ENCODE measurements at regions not wholly inside any gene's neighbourhood (a gene's known extent, or its start where the extent isn't known, plus 50 kb on each side); places are given as distances from the start of the nearest gene placed in this dataset.

DNA sequence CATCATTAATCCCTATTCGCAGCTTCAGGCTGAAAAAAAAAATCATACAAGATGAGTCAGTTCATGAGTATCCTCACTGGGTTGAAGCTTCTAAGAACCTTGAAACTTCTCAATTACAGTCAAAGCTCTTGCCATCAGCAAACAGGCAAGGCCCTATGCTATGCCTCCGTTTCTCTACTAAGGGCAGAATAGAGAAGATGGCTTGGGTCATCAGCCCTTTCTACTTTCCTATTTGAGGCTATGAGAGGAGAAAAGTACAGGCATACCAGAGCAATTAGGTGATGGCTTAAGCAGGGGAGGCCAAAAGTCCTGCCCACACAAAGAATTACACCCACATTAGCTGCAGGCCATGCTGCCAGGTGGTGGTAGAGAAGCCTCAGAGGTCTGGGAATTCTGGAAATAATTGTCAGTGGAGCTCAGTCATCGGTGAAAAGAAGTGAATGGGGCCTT is 89.0 kb downstream of the MRPL46 start:
- no peak overlapping the region for H3K4ac ChIP-seq (ENCODE audit: low read depth in 1 of 2, low read length in 2 of 2)
- H2BK5ac ChIP-seq (ENCODE audit: low read depth, low read length, poor library complexity, severe bottlenecking) = no peak overlapping the region
- no peak overlapping the region for H2BK120ac ChIP-seq (ENCODE audit: low read depth, low read length)
- H4K91ac ChIP-seq (ENCODE audit: low read length) = no peak overlapping the region
- H3K4me1 ChIP-seq (ENCODE audit: control insufficient read depth, insufficient read depth, low read depth, low read length) = peaks cover 4% of the 10 kb centered on the region
- H3K14ac ChIP-seq (ENCODE audit: low read length in 2 of 2) = no peak overlapping the region
- WGBS = 67% methylated on average over 2 of the region's 3 CpGs
- H3K18ac ChIP-seq (ENCODE audit: low read depth in 1 of 2, low read length in 2 of 2) = no peak overlapping the region
- no peak for DNase-seq
- H2AK5ac ChIP-seq (ENCODE audit: low read length, severe bottlenecking) = no peak overlapping the region
- H3K27me3 ChIP-seq (ENCODE audit: control insufficient read depth in 1 of 2, insufficient read depth in 1 of 2, low read length in 2 of 2) = no peaks in the 10 kb centered on the region
- H4K8ac ChIP-seq (ENCODE audit: low read length) = no peak overlapping the region
- H3K9ac ChIP-seq (ENCODE audit: low read length) = no peak overlapping the region
- no peak overlapping the region for H3K4me2 ChIP-seq (ENCODE audit: low read length, poor library complexity, severe bottlenecking)
- H3K4me3 ChIP-seq (ENCODE audit: insufficient read depth in 1 of 2, low read depth in 1 of 2, low read length in 2 of 2) = no peak overlapping the region
- H3K36me3 ChIP-seq (ENCODE audit: control insufficient read depth in 1 of 2, insufficient read depth in 2 of 2, low read depth in 1 of 2, low read length in 2 of 2) = no peaks in the 10 kb centered on the region
- H2BK15ac ChIP-seq (ENCODE audit: low read depth, poor library complexity, severe bottlenecking) = no peak overlapping the region
- no peak overlapping the region for H2BK12ac ChIP-seq (ENCODE audit: low read length in 2 of 2)
- H3K9me3 ChIP-seq (ENCODE audit: control insufficient read depth, low read length) = no peaks in the 10 kb centered on the region
- no peak overlapping the region for H2AFZ ChIP-seq (ENCODE audit: low read depth, low read length)
- no peak overlapping the region for H3K27ac ChIP-seq (ENCODE audit: low read length, poor library complexity, severe bottlenecking)
- no peaks in the 10 kb centered on the region for H3K79me1 ChIP-seq (replicated peaks; ENCODE audit: low read length, poor library complexity, severe bottlenecking)
- no peak overlapping the region for H3K23ac ChIP-seq (ENCODE audit: low read length in 2 of 2)

DNA sequence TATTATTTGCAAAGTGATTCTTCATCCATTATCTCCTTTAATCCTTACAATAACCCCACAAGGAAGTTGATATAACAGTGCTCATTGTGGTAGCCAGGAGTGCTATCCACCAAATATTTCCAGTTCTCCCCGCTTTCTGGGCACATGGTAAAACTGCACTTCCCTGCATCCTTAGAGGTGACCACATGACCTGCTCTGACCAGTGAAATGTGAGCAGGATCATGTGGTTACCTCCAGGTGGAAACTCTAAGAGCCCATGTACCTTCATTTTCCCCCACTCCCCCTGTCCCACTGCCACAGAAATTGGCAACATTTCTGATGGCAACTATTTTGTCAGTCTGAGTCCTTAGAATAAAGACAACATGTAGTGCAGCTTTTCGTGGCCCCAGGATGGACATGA is 89.7 kb downstream of the MRPL46 start:
- Histone ChIP-seq H3K4me1 (ENCODE audit: control insufficient read depth, insufficient read depth, low read depth, low read length) (peaks cover 4% of the 10 kb centered on the region), H2BK5ac (ENCODE audit: low read depth, low read length, poor library complexity, severe bottlenecking) (no peak overlapping the region), H3K23ac (ENCODE audit: low read length in 2 of 2) (no peak overlapping the region), H3K9ac (ENCODE audit: low read length) (no peak overlapping the region), H3K4me2 (ENCODE audit: low read length, poor library complexity, severe bottlenecking) (no peak overlapping the region), H2BK12ac (ENCODE audit: low read length in 2 of 2) (no peak overlapping the region), H2AK5ac (ENCODE audit: low read length, severe bottlenecking) (no peak overlapping the region), H3K79me1 (replicated peaks; ENCODE audit: low read length, poor library complexity, severe bottlenecking) (no peaks in the 10 kb centered on the region), H2BK120ac (ENCODE audit: low read depth, low read length) (no peak overlapping the region), H3K36me3 (ENCODE audit: control insufficient read depth in 1 of 2, insufficient read depth in 2 of 2, low read depth in 1 of 2, low read length in 2 of 2) (no peaks in the 10 kb centered on the region), H2BK15ac (ENCODE audit: low read depth, poor library complexity, severe bottlenecking) (no peak overlapping the region), H3K4ac (ENCODE audit: low read depth in 1 of 2, low read length in 2 of 2) (no peak overlapping the region), H3K27ac (ENCODE audit: low read length, poor library complexity, severe bottlenecking) (no peak overlapping the region), H3K4me3 (ENCODE audit: insufficient read depth in 1 of 2, low read depth in 1 of 2, low read length in 2 of 2) (no peak overlapping the region), H3K9me3 (ENCODE audit: control insufficient read depth, low read length) (no peaks in the 10 kb centered on the region), H3K27me3 (ENCODE audit: control insufficient read depth in 1 of 2, insufficient read depth in 1 of 2, low read length in 2 of 2) (no peaks in the 10 kb centered on the region), H3K14ac (ENCODE audit: low read length in 2 of 2) (no peak overlapping the region), H2AFZ (ENCODE audit: low read depth, low read length) (no peak overlapping the region), H4K91ac (ENCODE audit: low read length) (no peak overlapping the region), H3K18ac (ENCODE audit: low read depth in 1 of 2, low read length in 2 of 2) (no peak overlapping the region), H4K8ac (ENCODE audit: low read length) (no peak overlapping the region)
- WGBS = 60% methylated on average over 2 of the region's 2 CpGs
- DNase-seq = no peak

DNA sequence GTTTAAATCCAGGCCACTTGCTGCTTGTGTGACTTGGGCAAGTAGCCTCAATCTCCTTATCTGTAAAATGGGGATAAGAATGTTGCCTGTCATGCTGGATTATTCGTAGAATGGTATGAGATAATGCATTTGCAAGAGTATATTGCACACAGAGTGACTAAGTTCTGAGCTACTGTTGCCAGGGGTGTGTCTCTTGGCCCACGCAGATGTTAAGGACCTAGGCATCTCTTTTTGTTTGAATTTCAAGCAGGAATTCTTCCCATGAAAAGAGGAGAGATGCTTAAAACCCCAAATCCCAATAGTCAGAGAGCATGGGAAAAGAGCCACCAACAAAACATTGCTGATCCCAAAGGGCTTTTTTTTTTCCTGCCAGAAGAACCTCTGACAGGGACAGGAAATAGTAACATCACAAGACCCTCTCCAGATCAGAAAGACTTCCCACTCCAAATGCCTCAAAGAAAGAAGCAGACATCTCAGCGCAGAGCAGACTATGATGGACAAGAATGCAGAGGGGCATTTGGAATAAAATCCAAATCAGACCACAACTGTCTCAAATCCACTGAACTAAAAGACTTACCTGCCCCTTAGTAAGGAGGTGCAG is 90.5 kb downstream of the MRPL46 start:
- no peak overlapping the region for H3K18ac ChIP-seq (ENCODE audit: low read depth in 1 of 2, low read length in 2 of 2)
- H3K4me2 ChIP-seq (ENCODE audit: low read length, poor library complexity, severe bottlenecking) = no peak overlapping the region
- H2BK120ac ChIP-seq (ENCODE audit: low read depth, low read length) = no peak overlapping the region
- H3K27me3 ChIP-seq (ENCODE audit: control insufficient read depth in 1 of 2, insufficient read depth in 1 of 2, low read length in 2 of 2) = no peaks in the 10 kb centered on the region
- no peak overlapping the region for H3K4me3 ChIP-seq (ENCODE audit: insufficient read depth in 1 of 2, low read depth in 1 of 2, low read length in 2 of 2)
- no peak overlapping the region for H3K23ac ChIP-seq (ENCODE audit: low read length in 2 of 2)
- H3K9me3 ChIP-seq (ENCODE audit: control insufficient read depth, low read length) = no peaks in the 10 kb centered on the region
- H3K36me3 ChIP-seq (ENCODE audit: control insufficient read depth in 1 of 2, insufficient read depth in 2 of 2, low read depth in 1 of 2, low read length in 2 of 2) = no peaks in the 10 kb centered on the region
- H3K27ac ChIP-seq (ENCODE audit: low read length, poor library complexity, severe bottlenecking) = no peak overlapping the region
- H2AK5ac ChIP-seq (ENCODE audit: low read length, severe bottlenecking) = no peak overlapping the region
- H3K14ac ChIP-seq (ENCODE audit: low read length in 2 of 2) = no peak overlapping the region
- peaks cover 4% of the 10 kb centered on the region for H3K4me1 ChIP-seq (ENCODE audit: control insufficient read depth, insufficient read depth, low read depth, low read length)
- no peak overlapping the region for H4K8ac ChIP-seq (ENCODE audit: low read length)
- no peak overlapping the region for H4K91ac ChIP-seq (ENCODE audit: low read length)
- H3K4ac ChIP-seq (ENCODE audit: low read depth in 1 of 2, low read length in 2 of 2) = no peak overlapping the region
- no peaks in the 10 kb centered on the region for H3K79me1 ChIP-seq (replicated peaks; ENCODE audit: low read length, poor library complexity, severe bottlenecking)
- 59% methylated on average over 3 of the region's 3 CpGs for WGBS
- no peak overlapping the region for H3K9ac ChIP-seq (ENCODE audit: low read length)
- no peak overlapping the region for H2AFZ ChIP-seq (ENCODE audit: low read depth, low read length)
- DNase-seq = no peak
- H2BK5ac ChIP-seq (ENCODE audit: low read depth, low read length, poor library complexity, severe bottlenecking) = no peak overlapping the region
- no peak overlapping the region for H2BK12ac ChIP-seq (ENCODE audit: low read length in 2 of 2)
- no peak overlapping the region for H2BK15ac ChIP-seq (ENCODE audit: low read depth, poor library complexity, severe bottlenecking)

DNA sequence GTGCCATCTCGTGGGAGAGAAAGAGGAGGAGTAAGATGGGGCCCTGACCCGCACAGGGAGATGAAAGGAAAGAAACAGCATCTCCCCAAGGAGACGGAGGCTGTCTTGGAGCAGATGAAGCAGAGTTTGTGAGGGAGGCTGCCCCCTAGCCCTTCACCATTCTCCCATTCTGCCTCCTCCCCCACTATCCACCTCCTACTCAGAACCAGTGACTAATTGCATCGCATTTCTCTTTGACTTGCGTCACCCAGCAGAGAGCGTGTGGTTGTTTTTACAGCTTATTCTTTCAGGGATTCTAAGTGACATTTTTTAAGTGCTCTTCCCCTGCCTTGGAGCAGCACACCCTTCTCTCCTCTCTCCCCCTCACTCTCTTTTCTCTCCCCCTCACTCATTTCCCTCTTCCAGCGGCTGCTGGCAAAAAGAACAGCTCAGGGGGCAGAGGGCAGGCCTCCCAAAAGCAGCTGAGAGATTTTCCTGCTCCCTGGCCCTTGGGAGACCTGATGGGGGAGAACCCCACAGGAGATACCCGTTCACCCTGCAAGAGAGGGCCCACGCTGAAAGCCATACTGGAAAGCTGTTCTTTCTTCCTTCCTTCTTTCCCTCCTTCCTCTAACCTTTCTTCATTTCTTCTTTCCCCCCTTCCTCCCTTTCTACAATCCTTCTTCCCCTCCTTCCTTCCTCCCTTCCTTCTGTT is 91.8 kb downstream of the MRPL46 start:
- no peak overlapping the region for H2BK12ac ChIP-seq (ENCODE audit: low read length in 2 of 2)
- H3K9me3 ChIP-seq (ENCODE audit: control insufficient read depth, low read length) = no peaks in the 10 kb centered on the region
- H3K14ac ChIP-seq (ENCODE audit: low read length in 2 of 2) = no peak overlapping the region
- no peak overlapping the region for H3K27ac ChIP-seq (ENCODE audit: low read length, poor library complexity, severe bottlenecking)
- no peaks in the 10 kb centered on the region for H3K79me1 ChIP-seq (replicated peaks; ENCODE audit: low read length, poor library complexity, severe bottlenecking)
- no peak overlapping the region for H4K8ac ChIP-seq (ENCODE audit: low read length)
- H2BK5ac ChIP-seq (ENCODE audit: low read depth, low read length, poor library complexity, severe bottlenecking) = no peak overlapping the region
- H3K4ac ChIP-seq (ENCODE audit: low read depth in 1 of 2, low read length in 2 of 2) = no peak overlapping the region
- H3K18ac ChIP-seq (ENCODE audit: low read depth in 1 of 2, low read length in 2 of 2) = no peak overlapping the region
- H3K4me3 ChIP-seq (ENCODE audit: insufficient read depth in 1 of 2, low read depth in 1 of 2, low read length in 2 of 2) = peak overlapping the region in 1 of 2 experiments; percentile 4
- no peak overlapping the region for H4K91ac ChIP-seq (ENCODE audit: low read length)
- no peak overlapping the region for H2AK5ac ChIP-seq (ENCODE audit: low read length, severe bottlenecking)
- H2AFZ ChIP-seq (ENCODE audit: low read depth, low read length) = no peak overlapping the region
- no peak for DNase-seq
- H3K36me3 ChIP-seq (ENCODE audit: control insufficient read depth in 1 of 2, insufficient read depth in 2 of 2, low read depth in 1 of 2, low read length in 2 of 2) = no peaks in the 10 kb centered on the region
- no peak overlapping the region for H2BK120ac ChIP-seq (ENCODE audit: low read depth, low read length)
- no peak overlapping the region for H3K23ac ChIP-seq (ENCODE audit: low read length in 2 of 2)
- H3K27me3 ChIP-seq (ENCODE audit: control insufficient read depth in 1 of 2, insufficient read depth in 1 of 2, low read length in 2 of 2) = peaks cover 0 to 8% of the 10 kb centered on the region in 2 experiments
- no peak overlapping the region for H3K4me2 ChIP-seq (ENCODE audit: low read length, poor library complexity, severe bottlenecking)
- WGBS = 23% methylated on average over 7 of the region's 9 CpGs
- H3K9ac ChIP-seq (ENCODE audit: low read length) = peak overlapping the region; percentile 86
- H3K4me1 ChIP-seq (ENCODE audit: control insufficient read depth, insufficient read depth, low read depth, low read length) = peaks cover 4% of the 10 kb centered on the region
- no peak overlapping the region for H2BK15ac ChIP-seq (ENCODE audit: low read depth, poor library complexity, severe bottlenecking)
